ENCODE measurements at regions not wholly inside any gene's neighbourhood (a gene's known extent, or its start where the extent isn't known, plus 50 kb on each side); places are given as distances from the start of the nearest gene placed in this dataset.

DNA sequence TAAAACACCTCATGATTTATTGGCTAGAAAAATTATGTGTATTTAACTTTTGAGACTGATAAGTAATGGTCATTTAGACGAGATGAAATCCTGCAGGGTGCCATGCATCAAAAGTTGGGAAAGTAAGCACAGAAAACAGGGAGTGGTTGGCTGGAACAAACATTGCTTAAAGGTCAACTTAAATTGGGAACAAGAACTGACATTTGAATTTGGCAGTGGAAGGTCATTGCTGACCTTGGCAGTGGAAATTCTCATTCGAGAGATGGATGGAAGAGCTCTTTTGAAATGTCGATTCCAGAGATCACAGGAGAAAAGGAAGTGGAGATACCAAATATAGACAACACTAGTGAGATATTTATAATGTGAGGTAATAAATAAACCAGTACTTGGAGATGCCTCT, 572.8 kb downstream of the TRAM1L1 start:
- intact Hi-C loops (cut with micrococcal nuclease) (no loop called here), in situ Hi-C loops (cut with MboI; ENCODE audit: low sequenced_read_pairs) (no loop called here), dilution Hi-C loops (cut with HindIII; ENCODE audit: low sequenced_read_pairs, unreplicated experiment) (no loop called here)
- no peak overlapping the region for H3K4me3 ChIP-seq (ENCODE audit: insufficient read depth, low read depth, low read length)
- no peak overlapping the region for H3K27ac ChIP-seq (ENCODE audit: insufficient read depth, low read length)
- no peaks in the 10 kb centered on the region for H3K9me1 ChIP-seq (ENCODE audit: insufficient read depth, low read length)
- no peak overlapping the region for H4K8ac ChIP-seq (ENCODE audit: low read depth in 2 of 2, low read length in 2 of 2)
- H3K18ac ChIP-seq (ENCODE audit: low read depth, low read length) = no peak overlapping the region
- ATAC-seq (ENCODE audit: low read depth) (no peak), DNase-seq (no peak)
- no peak overlapping the region for H2BK20ac ChIP-seq (ENCODE audit: low read depth, low read length)
- no peak overlapping the region for H2AK5ac ChIP-seq (ENCODE audit: low read depth, low read length)
- ChIA-PET POLR2A (ENCODE audit: unreplicated experiment) (no interaction called here), CTCF (no interaction called here)
- H3K4ac ChIP-seq (ENCODE audit: low read depth, low read length) = no peak overlapping the region
- no peaks in the 10 kb centered on the region for H3K9me3 ChIP-seq (ENCODE audit: control insufficient read depth, insufficient read depth, low read length)
- no peak overlapping the region for H4K91ac ChIP-seq (ENCODE audit: insufficient read depth, low read depth, low read length)
- H3K56ac ChIP-seq (ENCODE audit: extremely low read depth, insufficient read depth, low read length) = no peak overlapping the region
- H3K9ac ChIP-seq (ENCODE audit: low read depth, low read length) = no peak overlapping the region
- no CpG with 5 or more reads among the region's 3 CpGs for WGBS, 2 experiments (ENCODE audit: extremely low coverage in 2 of 2, insufficient read length in 1 of 2)
- no peak overlapping the region for H3K4me2 ChIP-seq (ENCODE audit: low read depth, low read length)
- H3K36me3 ChIP-seq (ENCODE audit: control insufficient read depth, insufficient read depth, low read length) = no peaks in the 10 kb centered on the region
- H3K79me1 ChIP-seq (ENCODE audit: low read depth in 1 of 2, low read length in 2 of 2) = no peaks in the 10 kb centered on the region
- H3K23ac ChIP-seq (ENCODE audit: low read depth, low read length) = no peak overlapping the region
- H3K27me3 ChIP-seq (ENCODE audit: control insufficient read depth, insufficient read depth, low read length) = no peaks in the 10 kb centered on the region
- H4K5ac ChIP-seq (ENCODE audit: low read depth, low read length) = no peak overlapping the region
- H2BK120ac ChIP-seq (ENCODE audit: low read depth, low read length) = no peak overlapping the region
- no peak overlapping the region for H2BK15ac ChIP-seq (ENCODE audit: low read depth, low read length)
- H3K4me1 ChIP-seq (ENCODE audit: control insufficient read depth, insufficient read depth, low read length) = no peaks in the 10 kb centered on the region
- H4K20me1 ChIP-seq (ENCODE audit: insufficient read depth, low read length) = no peaks in the 10 kb centered on the region
- no peak overlapping the region for H3K14ac ChIP-seq (replicated peaks; ENCODE audit: low read depth, low read length)
- TF ChIP-seq USF2 (IDR thresholded peaks at IDR 0.05; ENCODE audit: low read depth, low read length) (no peak), RCOR1 (IDR thresholded peaks at IDR 0.05; ENCODE audit: insufficient replicate concordance, low read length) (no peak), MAFK (IDR thresholded peaks at IDR 0.05; ENCODE audit: low read depth, low read length) (no peak), BHLHE40 (IDR thresholded peaks at IDR 0.05; ENCODE audit: low read depth, low read length) (no peak), RAD21 (IDR thresholded peaks at IDR 0.05; ENCODE audit: low read length) (no peak), MXI1 (IDR thresholded peaks at IDR 0.05; ENCODE audit: borderline replicate concordance, low read depth, low read length) (no peak), MAZ (IDR thresholded peaks at IDR 0.05; ENCODE audit: borderline replicate concordance, low read depth, low read length) (no peak), CHD1 (IDR thresholded peaks at IDR 0.05; ENCODE audit: low read depth, low read length) (no peak), RFX5 (IDR thresholded peaks at IDR 0.05; ENCODE audit: low read depth, low read length) (no peak), CEBPB (IDR thresholded peaks at IDR 0.05; ENCODE audit: low read depth, low read length) (no peak), SMC3 (IDR thresholded peaks at IDR 0.05; ENCODE audit: low read depth, low read length) (no peak), FOS (IDR thresholded peaks at IDR 0.05; ENCODE audit: low read depth, low read length) (no peak), NFE2L2 (IDR thresholded peaks at IDR 0.05; ENCODE audit: low read depth, low read length) (no peak), POLR2A (IDR thresholded peaks at IDR 0.05; ENCODE audit: low read depth, low read length) (no peak), CTCF (conservative IDR thresholded peaks at IDR 0.05; ENCODE audit: low read depth, low read length) (no peak)
- TF ChIP-seq, protein P1, sequence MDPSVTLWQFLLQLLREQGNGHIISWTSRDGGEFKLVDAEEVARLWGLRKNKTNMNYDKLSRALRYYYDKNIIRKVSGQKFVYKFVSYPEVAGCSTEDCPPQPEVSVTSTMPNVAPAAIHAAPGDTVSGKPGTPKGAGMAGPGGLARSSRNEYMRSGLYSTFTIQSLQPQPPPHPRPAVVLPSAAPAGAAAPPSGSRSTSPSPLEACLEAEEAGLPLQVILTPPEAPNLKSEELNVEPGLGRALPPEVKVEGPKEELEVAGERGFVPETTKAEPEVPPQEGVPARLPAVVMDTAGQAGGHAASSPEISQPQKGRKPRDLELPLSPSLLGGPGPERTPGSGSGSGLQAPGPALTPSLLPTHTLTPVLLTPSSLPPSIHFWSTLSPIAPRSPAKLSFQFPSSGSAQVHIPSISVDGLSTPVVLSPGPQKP (IDR thresholded peaks at IDR 0.05; ENCODE audit: borderline replicate concordance, low read depth, low read length) = no peak
- no peak overlapping the region for H2AK9ac ChIP-seq (replicated peaks; ENCODE audit: low read depth, low read length, poor library complexity)
- no peak overlapping the region for H2AFZ ChIP-seq (replicated peaks; ENCODE audit: low read length, poor library complexity)
- H2BK5ac ChIP-seq (ENCODE audit: low read depth, low read length, poor library complexity, severe bottlenecking) = no peak overlapping the region
- no TSS peak for BruUV-seq (replicated peaks)

All from IMR-90 (cell line).